ENCODE measurements at regions not wholly inside any gene's neighbourhood (a gene's known extent, or its start where the extent isn't known, plus 50 kb on each side); places are given as distances from the start of the nearest gene placed in this dataset.

DNA sequence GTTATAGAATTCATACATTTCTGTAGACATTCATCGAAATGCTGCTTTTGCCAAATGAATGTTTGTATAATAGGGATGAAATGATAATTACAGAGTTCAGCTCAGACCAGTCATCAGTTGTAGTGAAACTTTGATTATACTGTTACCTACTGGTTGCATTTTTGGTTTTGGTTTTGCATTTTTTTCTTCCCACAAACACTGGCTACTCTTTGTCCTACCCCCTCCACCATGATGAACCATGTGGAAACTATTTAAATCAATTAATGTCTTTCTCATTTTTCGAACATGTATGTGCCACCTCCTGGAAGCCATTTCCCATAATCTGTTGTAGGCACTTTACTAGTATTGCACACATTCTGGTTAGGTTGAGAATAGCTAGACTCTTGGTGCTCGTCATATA is 75.3 kb upstream of the MTNR1B start:
- H3K36me3 ChIP-seq (ENCODE audit: control insufficient read depth, insufficient read depth, low read length), result no peaks in the 10 kb centered on the region
- intact Hi-C loops (cut with micrococcal nuclease; ENCODE audit: unreplicated experiment), result no loop called here
- CTCF ChIA-PET, result no interaction called here
- DNase-seq, result no peak
- H3K9me3 ChIP-seq, result no peaks in the 10 kb centered on the region
- no peaks in the 10 kb centered on the region for H3K4me1 ChIP-seq
- no TSS peak for BruUV-seq (replicated peaks)
- POLR2A ChIA-PET, result no interaction called here
- TF ChIP-seq, protein P1, sequence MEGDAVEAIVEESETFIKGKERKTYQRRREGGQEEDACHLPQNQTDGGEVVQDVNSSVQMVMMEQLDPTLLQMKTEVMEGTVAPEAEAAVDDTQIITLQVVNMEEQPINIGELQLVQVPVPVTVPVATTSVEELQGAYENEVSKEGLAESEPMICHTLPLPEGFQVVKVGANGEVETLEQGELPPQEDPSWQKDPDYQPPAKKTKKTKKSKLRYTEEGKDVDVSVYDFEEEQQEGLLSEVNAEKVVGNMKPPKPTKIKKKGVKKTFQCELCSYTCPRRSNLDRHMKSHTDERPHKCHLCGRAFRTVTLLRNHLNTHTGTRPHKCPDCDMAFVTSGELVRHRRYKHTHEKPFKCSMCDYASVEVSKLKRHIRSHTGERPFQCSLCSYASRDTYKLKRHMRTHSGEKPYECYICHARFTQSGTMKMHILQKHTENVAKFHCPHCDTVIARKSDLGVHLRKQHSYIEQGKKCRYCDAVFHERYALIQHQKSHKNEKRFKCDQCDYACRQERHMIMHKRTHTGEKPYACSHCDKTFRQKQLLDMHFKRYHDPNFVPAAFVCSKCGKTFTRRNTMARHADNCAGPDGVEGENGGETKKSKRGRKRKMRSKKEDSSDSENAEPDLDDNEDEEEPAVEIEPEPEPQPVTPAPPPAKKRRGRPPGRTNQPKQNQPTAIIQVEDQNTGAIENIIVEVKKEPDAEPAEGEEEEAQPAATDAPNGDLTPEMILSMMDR (IDR thresholded peaks at IDR 0.05; ENCODE audit: insufficient read depth in 1 of 2, low read depth in 1 of 2, low read length in 1 of 2, severe bottlenecking in 1 of 2, unreplicated experiment in 1 of 2), result no peak
- H3K27ac Mint-ChIP-seq (ENCODE audit: unreplicated experiment), result no peak overlapping the region
- H3K4me1 Mint-ChIP-seq (ENCODE audit: low read depth, unreplicated experiment), result no peaks in the 10 kb centered on the region
- H3K27me3 ChIP-seq (replicated peaks; ENCODE audit: control insufficient read depth, insufficient read depth, low read length), result no peaks in the 10 kb centered on the region
- no peaks in the 10 kb centered on the region for H3K36me3 Mint-ChIP-seq (ENCODE audit: insufficient read depth, unreplicated experiment)
- no peak overlapping the region for H3K4me3 Mint-ChIP-seq (ENCODE audit: unreplicated experiment)
- no peak overlapping the region for H3K4me3 ChIP-seq (ENCODE audit: low read depth, low read length)
- peaks cover 17% of the 10 kb centered on the region for H3K27me3 Mint-ChIP-seq (ENCODE audit: insufficient read depth, unreplicated experiment)
- H3K9me3 Mint-ChIP-seq (ENCODE audit: unreplicated experiment), result no peaks in the 10 kb centered on the region

DNA sequence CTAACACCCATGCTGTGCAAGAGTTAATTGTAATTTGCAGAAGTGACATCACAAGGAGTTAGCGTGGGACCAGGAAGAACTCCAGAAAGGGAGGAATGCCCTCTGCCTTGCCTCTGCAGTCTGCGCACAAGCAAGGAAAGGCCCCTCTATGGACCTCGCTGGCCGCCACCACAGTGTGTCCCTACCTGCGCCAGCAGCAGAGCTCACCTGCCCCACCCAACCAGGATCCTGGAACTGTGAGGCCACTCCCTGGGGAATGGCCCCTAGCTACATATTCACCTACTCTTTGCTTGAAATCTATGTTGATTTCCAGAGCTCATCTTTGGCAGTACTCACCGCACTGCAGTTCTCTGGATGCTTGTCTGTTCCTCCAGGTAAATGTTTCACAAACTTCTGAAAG is 72.0 kb upstream of the MTNR1B start:
- Histone ChIP-seq H3K27me3 (replicated peaks; ENCODE audit: control insufficient read depth, insufficient read depth, low read length) (no peaks in the 10 kb centered on the region), H3K36me3 (ENCODE audit: control insufficient read depth, insufficient read depth, low read length) (no peaks in the 10 kb centered on the region), H3K4me3 (ENCODE audit: low read depth, low read length) (no peak overlapping the region), H3K9me3 (no peaks in the 10 kb centered on the region), H3K4me1 (no peaks in the 10 kb centered on the region)
- POLR2A ChIA-PET, result no interaction called here
- CTCF ChIA-PET, result no interaction called here
- Mint-ChIP-seq H3K27me3 (ENCODE audit: insufficient read depth, unreplicated experiment) (peaks cover 27% of the 10 kb centered on the region), H3K4me3 (ENCODE audit: unreplicated experiment) (no peak overlapping the region), H3K4me1 (ENCODE audit: low read depth, unreplicated experiment) (no peaks in the 10 kb centered on the region), H3K36me3 (ENCODE audit: insufficient read depth, unreplicated experiment) (no peaks in the 10 kb centered on the region), H3K9me3 (ENCODE audit: unreplicated experiment) (no peaks in the 10 kb centered on the region), H3K27ac (ENCODE audit: unreplicated experiment) (no peak overlapping the region)
- intact Hi-C loops (cut with micrococcal nuclease; ENCODE audit: unreplicated experiment), result no loop called here
- no TSS peak for BruUV-seq (replicated peaks)
- TF ChIP-seq, protein P1 (IDR thresholded peaks at IDR 0.05; ENCODE audit: insufficient read depth in 1 of 2, low read depth in 1 of 2, low read length in 1 of 2, severe bottlenecking in 1 of 2, unreplicated experiment in 1 of 2), result no peak
- no peak for DNase-seq

DNA sequence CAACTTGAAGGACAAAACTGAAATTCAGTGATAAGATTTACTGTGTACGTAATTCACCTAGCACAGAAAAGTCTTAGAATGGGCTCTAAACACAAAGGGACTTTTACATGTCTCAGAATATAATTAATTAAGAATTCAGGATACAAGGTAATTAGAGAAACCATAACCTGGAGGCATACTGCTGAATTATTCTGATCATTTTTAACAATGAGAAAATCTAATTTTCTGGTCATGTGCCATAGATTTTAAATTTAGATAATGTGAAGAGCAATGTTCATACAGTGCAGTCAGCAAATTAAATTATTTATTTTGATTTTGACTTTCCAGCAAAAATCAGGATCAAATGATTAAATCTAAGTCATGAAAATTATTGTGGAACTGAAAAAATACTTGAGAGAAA is 67.0 kb upstream of the MTNR1B start:
- Histone ChIP-seq H3K4me1 (no peaks in the 10 kb centered on the region), H3K36me3 (ENCODE audit: control insufficient read depth, insufficient read depth, low read length) (no peaks in the 10 kb centered on the region), H3K27me3 (replicated peaks; ENCODE audit: control insufficient read depth, insufficient read depth, low read length) (no peaks in the 10 kb centered on the region), H3K4me3 (ENCODE audit: low read depth, low read length) (no peak overlapping the region), H3K9me3 (no peaks in the 10 kb centered on the region)
- Mint-ChIP-seq H3K9me3 (ENCODE audit: unreplicated experiment) (no peaks in the 10 kb centered on the region), H3K27me3 (ENCODE audit: insufficient read depth, unreplicated experiment) (peaks cover 23% of the 10 kb centered on the region), H3K27ac (ENCODE audit: unreplicated experiment) (no peak overlapping the region), H3K36me3 (ENCODE audit: insufficient read depth, unreplicated experiment) (no peaks in the 10 kb centered on the region), H3K4me3 (ENCODE audit: unreplicated experiment) (no peak overlapping the region), H3K4me1 (ENCODE audit: low read depth, unreplicated experiment) (no peaks in the 10 kb centered on the region)
- ChIA-PET CTCF (no interaction called here), POLR2A (no interaction called here)
- no peak for DNase-seq
- TF ChIP-seq, protein P1 (IDR thresholded peaks at IDR 0.05; ENCODE audit: insufficient read depth in 1 of 2, low read depth in 1 of 2, low read length in 1 of 2, severe bottlenecking in 1 of 2, unreplicated experiment in 1 of 2), result no peak
- no TSS peak for BruUV-seq (replicated peaks)
- intact Hi-C loops (cut with micrococcal nuclease; ENCODE audit: unreplicated experiment), result no loop called here

Data from Caco-2 (cell line).